ENCODE measurements at regions not wholly inside any gene's neighbourhood (a gene's known extent, or its start where the extent isn't known, plus 50 kb on each side); places are given as distances from the start of the nearest gene placed in this dataset.

DNA sequence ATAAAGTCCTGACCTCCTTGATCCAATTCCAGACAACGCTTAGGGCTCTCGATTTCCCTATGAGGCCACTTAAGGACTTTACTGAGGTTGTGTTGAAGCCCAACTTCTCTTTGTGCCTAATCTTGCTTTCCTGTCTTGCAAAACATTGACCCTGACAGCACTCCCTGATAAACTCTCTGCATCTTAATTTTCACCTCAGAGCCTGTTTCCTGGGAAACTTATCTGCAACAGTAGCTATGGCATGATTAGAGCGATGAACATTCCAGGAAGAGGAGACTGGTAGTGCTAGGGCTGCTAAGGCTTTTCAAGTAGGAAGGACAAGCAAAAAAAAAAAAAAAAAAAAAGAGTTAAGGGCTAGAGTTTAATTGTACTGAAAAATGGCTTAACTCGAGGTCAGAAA, 118.9 kb downstream of the RGS21 start:
- TF ChIP-seq, protein P1, sequence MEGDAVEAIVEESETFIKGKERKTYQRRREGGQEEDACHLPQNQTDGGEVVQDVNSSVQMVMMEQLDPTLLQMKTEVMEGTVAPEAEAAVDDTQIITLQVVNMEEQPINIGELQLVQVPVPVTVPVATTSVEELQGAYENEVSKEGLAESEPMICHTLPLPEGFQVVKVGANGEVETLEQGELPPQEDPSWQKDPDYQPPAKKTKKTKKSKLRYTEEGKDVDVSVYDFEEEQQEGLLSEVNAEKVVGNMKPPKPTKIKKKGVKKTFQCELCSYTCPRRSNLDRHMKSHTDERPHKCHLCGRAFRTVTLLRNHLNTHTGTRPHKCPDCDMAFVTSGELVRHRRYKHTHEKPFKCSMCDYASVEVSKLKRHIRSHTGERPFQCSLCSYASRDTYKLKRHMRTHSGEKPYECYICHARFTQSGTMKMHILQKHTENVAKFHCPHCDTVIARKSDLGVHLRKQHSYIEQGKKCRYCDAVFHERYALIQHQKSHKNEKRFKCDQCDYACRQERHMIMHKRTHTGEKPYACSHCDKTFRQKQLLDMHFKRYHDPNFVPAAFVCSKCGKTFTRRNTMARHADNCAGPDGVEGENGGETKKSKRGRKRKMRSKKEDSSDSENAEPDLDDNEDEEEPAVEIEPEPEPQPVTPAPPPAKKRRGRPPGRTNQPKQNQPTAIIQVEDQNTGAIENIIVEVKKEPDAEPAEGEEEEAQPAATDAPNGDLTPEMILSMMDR (IDR thresholded peaks at IDR 0.05; ENCODE audit: extremely low read depth in 1 of 2, insufficient read depth in 1 of 2, low read depth in 1 of 2, low read length in 2 of 2) = no peak
- TF ChIP-seq EZH2 (IDR thresholded peaks at IDR 0.05; ENCODE audit: borderline replicate concordance, low read depth, low read length, severe bottlenecking) (no peak), POLR2AphosphoS5 (IDR thresholded peaks at IDR 0.05; ENCODE audit: insufficient read depth, low read depth, low read length) (no peak)

All from endothelial cell of umbilical vein (primary cell).